ENCODE measurements at regions not wholly inside any gene's neighbourhood (a gene's known extent, or its start where the extent isn't known, plus 50 kb on each side); places are given as distances from the start of the nearest gene placed in this dataset.

DNA sequence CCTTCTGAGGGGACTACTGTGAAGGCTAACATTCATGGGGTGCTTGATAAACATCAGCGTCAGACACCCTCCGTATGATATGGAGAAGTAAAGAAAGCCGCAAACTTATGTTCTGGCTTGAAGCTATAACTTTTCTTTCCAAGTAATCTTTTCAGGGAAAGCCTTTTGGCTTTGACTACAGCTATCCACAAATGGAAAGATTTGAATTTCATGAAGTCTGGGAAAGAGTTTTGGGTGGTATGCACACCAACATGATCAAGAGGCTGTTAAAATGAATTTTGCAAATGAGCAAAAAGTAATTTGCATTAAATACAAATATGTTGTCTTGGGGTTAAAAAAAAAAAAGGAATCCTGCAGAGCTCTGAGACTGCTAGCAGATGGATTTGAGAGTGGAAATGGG lies 114.8 kb upstream of the LIMCH1 start:
- TF ChIP-seq, protein P1, sequence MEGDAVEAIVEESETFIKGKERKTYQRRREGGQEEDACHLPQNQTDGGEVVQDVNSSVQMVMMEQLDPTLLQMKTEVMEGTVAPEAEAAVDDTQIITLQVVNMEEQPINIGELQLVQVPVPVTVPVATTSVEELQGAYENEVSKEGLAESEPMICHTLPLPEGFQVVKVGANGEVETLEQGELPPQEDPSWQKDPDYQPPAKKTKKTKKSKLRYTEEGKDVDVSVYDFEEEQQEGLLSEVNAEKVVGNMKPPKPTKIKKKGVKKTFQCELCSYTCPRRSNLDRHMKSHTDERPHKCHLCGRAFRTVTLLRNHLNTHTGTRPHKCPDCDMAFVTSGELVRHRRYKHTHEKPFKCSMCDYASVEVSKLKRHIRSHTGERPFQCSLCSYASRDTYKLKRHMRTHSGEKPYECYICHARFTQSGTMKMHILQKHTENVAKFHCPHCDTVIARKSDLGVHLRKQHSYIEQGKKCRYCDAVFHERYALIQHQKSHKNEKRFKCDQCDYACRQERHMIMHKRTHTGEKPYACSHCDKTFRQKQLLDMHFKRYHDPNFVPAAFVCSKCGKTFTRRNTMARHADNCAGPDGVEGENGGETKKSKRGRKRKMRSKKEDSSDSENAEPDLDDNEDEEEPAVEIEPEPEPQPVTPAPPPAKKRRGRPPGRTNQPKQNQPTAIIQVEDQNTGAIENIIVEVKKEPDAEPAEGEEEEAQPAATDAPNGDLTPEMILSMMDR (IDR thresholded peaks at IDR 0.05) = no peak
- no peak for TF ChIP-seq POLR2A (IDR thresholded peaks at IDR 0.05)

All from esophagus squamous epithelium (tissue), 4 donors.